Neural cell (in vitro differentiated cells): ENCODE measurements at regions not wholly inside any gene's neighbourhood (a gene's known extent, or its start where the extent isn't known, plus 50 kb on each side); places are given as distances from the start of the nearest gene placed in this dataset.

Source experiments
- H2AFZ ChIP-seq: fragments of 200-600, 300-800 bp; sonication (generic), shearing (Covaris generic); 2 replicates; pipeline ENCODE4 v1.6.0; 2014; ENCODE audit warnings: low read depth, mild to moderate bottlenecking, antibody characterized with exemption, low read length, moderate library complexity
- H3F3A ChIP-seq: fragments of 200-600 bp; shearing (Covaris generic); 2 replicates; pipeline ENCODE4 v1.6.1; 2016; ENCODE audit warnings: mild to moderate bottlenecking, moderate library complexity, mixed read lengths, antibody characterized with exemption, low read length; ENCODE audit not compliant: insufficient read depth, poor library complexity, severe bottlenecking
- H3K27ac ChIP-seq: fragments of 200-600, 300-800 bp; sonication (generic), shearing (Covaris generic); 2 replicates; pipeline ENCODE4 v1.5.1; 2014; ENCODE audit warnings: mild to moderate bottlenecking, low read length, moderate library complexity
- H3K27me3 ChIP-seq: fragments of 300-800, 200-600 bp; sonication (generic), shearing (Covaris generic); 2 replicates; pipeline ENCODE4 v1.6.0; 2014; ENCODE audit warnings: mild to moderate bottlenecking, low read depth, low read length, moderate library complexity; ENCODE audit not compliant: insufficient read depth
- H3K36me3 ChIP-seq: fragments of 300-800, 200-600 bp; sonication (generic), shearing (Covaris generic); 2 replicates; pipeline ENCODE4 v1.5.1; 2014; ENCODE audit warnings: mild to moderate bottlenecking, antibody characterized with exemption, low read length, moderate library complexity; ENCODE audit not compliant: insufficient read depth
- H3K4me2 ChIP-seq: fragments of 300-800, 200-600 bp; sonication (generic), shearing (Covaris generic); 2 replicates; pipeline ENCODE4 v1.6.0; 2014; ENCODE audit warnings: mild to moderate bottlenecking, low read length
- H3K4me3 ChIP-seq: fragments of 300-800, 200-600 bp; sonication (generic), shearing (Covaris generic); 2 replicates; pipeline ENCODE4 v1.5.1; 2014; ENCODE audit warnings: mild to moderate bottlenecking, low read length, moderate library complexity
- H3K79me2 ChIP-seq: fragments of 200-600 bp; shearing (Covaris generic); replicated peaks from 2 replicates; pipeline ENCODE4 v1.6.0; 2014; ENCODE audit warnings: mild to moderate bottlenecking, low read length, moderate library complexity; ENCODE audit not compliant: insufficient read depth
- H3K9ac ChIP-seq: fragments of 300-800, 200-600 bp; sonication (generic), shearing (Covaris generic); 2 replicates; pipeline ENCODE4 v1.6.1; 2016; ENCODE audit warnings: mild to moderate bottlenecking, low read length, mixed read lengths
- H3K9me2 ChIP-seq: fragments of 200-600 bp; shearing (Covaris generic); 2 replicates; pipeline ENCODE4 v1.6.1; 2016; ENCODE audit warnings: mild to moderate bottlenecking, low read length, mixed read lengths; ENCODE audit not compliant: insufficient read depth
- H3K9me3 ChIP-seq: fragments of 200-600, 300-800 bp; sonication (generic), shearing (Covaris generic); 2 replicates; pipeline ENCODE4 v1.6.1; 2016; ENCODE audit warnings: mild to moderate bottlenecking, mixed run types, low read length, moderate library complexity, mixed read lengths
- H4K20me1 ChIP-seq: fragments of 200-600 bp; shearing (Covaris generic); 2 replicates; pipeline ENCODE4 v1.6.1; 2016; ENCODE audit warnings: mild to moderate bottlenecking, mixed run types; ENCODE audit not compliant: insufficient read depth
- EP300 ChIP-seq: fragments of 450-650 bp; conservative IDR thresholded peaks from 2 replicates; pipeline ENCODE4 v1.6.1; 2014; ENCODE audit warnings: antibody characterized with exemption, mild to moderate bottlenecking, moderate library complexity; ENCODE audit not compliant: poor library complexity, severe bottlenecking
- EZH2 ChIP-seq: fragments of 200-600, 300-800 bp; shearing (Covaris generic), sonication (generic); IDR thresholded peaks from 2 replicates; pipeline ENCODE4 v1.6.1; 2014; ENCODE audit warnings: antibody characterized with exemption, low read length, borderline replicate concordance, mild to moderate bottlenecking; ENCODE audit not compliant: insufficient read depth, poor library complexity, severe bottlenecking
- MXI1 ChIP-seq: fragments of 450-650 bp; conservative IDR thresholded peaks from 2 replicates; pipeline ENCODE4 v1.6.1; 2014; ENCODE audit warnings: antibody characterized with exemption, mild to moderate bottlenecking; ENCODE audit not compliant: poor library complexity, severe bottlenecking
- POLR2AphosphoS5 ChIP-seq: IDR thresholded peaks from 2 replicates; pipeline ENCODE4 v1.6.1; 2012
- RAD21 ChIP-seq: fragments of 450-650 bp; conservative IDR thresholded peaks from 2 replicates; pipeline ENCODE4 v1.6.1; 2014; ENCODE audit warnings: antibody characterized with exemption, mild to moderate bottlenecking, moderate library complexity
- SMC3 ChIP-seq: fragments of 450-650 bp; conservative IDR thresholded peaks from 2 replicates; pipeline ENCODE4 v1.6.1; 2014; ENCODE audit warnings: antibody characterized with exemption, mild to moderate bottlenecking, moderate library complexity; ENCODE audit not compliant: poor library complexity
- TAF1 ChIP-seq: IDR thresholded peaks from 2 replicates; pipeline ENCODE4 v1.6.1; 2012; ENCODE audit warnings: low read depth
- TF ChIP-seq, protein P1 (sequence below): fragments of 450-650 bp; IDR thresholded peaks from 2 replicates; pipeline ENCODE4 v1.5.1; 2014; ENCODE audit warnings: antibody characterized with exemption, mild to moderate bottlenecking, moderate library complexity; ENCODE audit not compliant: poor library complexity, severe bottlenecking
- TF ChIP-seq, protein P2 (sequence below): IDR thresholded peaks from 2 replicates; pipeline ENCODE4 v1.6.1; 2012; ENCODE audit warnings: borderline replicate concordance

DNA sequence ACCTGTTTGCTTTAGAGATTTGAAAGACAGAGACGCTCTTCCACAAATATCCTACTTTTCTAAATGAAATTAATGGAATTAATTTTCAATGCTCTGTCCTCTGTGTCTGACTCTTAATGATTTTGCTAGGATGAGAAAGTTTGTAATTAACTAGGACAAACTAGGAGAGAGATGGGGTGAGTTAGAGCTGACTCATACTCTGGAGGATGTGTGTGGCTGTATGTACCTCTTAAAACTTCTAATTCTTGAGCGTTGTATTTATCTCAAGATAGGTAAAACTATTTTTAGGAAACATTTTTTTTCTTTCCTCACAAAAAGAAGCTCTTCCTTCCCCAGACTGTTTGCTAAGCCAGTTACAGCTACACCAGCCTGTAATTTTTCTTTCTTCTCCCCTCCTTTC is 178.8 kb upstream of the ANKRD30A start (continued):
- TF ChIP-seq, protein P1, sequence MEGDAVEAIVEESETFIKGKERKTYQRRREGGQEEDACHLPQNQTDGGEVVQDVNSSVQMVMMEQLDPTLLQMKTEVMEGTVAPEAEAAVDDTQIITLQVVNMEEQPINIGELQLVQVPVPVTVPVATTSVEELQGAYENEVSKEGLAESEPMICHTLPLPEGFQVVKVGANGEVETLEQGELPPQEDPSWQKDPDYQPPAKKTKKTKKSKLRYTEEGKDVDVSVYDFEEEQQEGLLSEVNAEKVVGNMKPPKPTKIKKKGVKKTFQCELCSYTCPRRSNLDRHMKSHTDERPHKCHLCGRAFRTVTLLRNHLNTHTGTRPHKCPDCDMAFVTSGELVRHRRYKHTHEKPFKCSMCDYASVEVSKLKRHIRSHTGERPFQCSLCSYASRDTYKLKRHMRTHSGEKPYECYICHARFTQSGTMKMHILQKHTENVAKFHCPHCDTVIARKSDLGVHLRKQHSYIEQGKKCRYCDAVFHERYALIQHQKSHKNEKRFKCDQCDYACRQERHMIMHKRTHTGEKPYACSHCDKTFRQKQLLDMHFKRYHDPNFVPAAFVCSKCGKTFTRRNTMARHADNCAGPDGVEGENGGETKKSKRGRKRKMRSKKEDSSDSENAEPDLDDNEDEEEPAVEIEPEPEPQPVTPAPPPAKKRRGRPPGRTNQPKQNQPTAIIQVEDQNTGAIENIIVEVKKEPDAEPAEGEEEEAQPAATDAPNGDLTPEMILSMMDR: no peak

DNA sequence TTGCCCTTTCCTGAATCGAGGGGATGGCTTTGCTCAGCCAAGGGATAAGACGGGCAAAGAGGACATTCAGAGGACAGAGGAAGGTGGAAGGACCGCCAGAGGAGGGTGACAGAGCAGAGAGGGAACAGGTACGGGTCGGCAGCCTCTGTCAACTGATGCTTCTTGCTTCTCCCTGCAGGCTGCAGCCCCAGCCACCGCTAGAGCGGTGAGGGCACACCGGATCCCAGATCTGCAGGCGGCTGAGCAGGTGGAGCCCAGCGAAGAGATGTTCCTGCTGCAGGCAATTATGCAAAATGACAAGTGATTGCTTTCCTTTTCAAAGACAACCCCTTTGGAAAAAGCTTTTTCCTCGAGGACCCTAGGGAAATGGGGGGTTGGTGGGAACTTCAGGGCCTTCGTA is 181.9 kb upstream of the ANKRD30A start:
- no peaks in the 10 kb centered on the region for H3F3A ChIP-seq
- no peaks in the 10 kb centered on the region for H4K20me1 ChIP-seq
- no peak overlapping the region for H3K9ac ChIP-seq
- H3K36me3 ChIP-seq: no peaks in the 10 kb centered on the region
- H3K4me2 ChIP-seq: no peak overlapping the region
- H3K4me3 ChIP-seq: no peak overlapping the region
- no peak for TF ChIP-seq RAD21
- TF ChIP-seq SMC3: no peak
- no peak for TF ChIP-seq POLR2AphosphoS5
- TF ChIP-seq, protein P1: no peak
- peaks cover 4% of the 10 kb centered on the region for H3K9me3 ChIP-seq
- H2AFZ ChIP-seq: no peak overlapping the region
- no peaks in the 10 kb centered on the region for H3K9me2 ChIP-seq
- no peaks in the 10 kb centered on the region for H3K79me2 ChIP-seq
- no peaks in the 10 kb centered on the region for H3K27me3 ChIP-seq
- no peak overlapping the region for H3K27ac ChIP-seq

DNA sequence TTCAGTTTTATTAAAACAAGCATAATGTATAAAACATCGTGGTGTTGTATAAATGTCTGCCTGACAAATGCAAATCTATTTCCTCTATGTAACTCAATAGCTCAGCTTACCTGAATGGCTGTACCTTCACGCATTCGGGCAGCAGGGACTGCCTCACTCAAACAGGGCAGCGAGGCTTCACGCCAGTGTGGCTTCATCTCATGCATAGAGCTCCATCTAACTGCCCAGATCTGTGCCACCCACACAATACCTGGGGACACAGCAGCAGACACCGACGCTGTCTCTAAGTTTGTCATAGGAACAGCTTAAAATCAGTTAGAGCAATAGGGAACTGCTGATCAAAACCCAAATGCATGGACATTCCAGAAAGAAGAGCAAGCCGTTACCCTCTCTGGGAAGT is 182.8 kb upstream of the ANKRD30A start:
- no peaks in the 10 kb centered on the region for H3K9me2 ChIP-seq
- no peaks in the 10 kb centered on the region for H3K27me3 ChIP-seq
- H3K4me3 ChIP-seq: no peak overlapping the region
- H3K79me2 ChIP-seq: no peaks in the 10 kb centered on the region
- H3K36me3 ChIP-seq: no peaks in the 10 kb centered on the region
- no peaks in the 10 kb centered on the region for H3F3A ChIP-seq
- no peak overlapping the region for H2AFZ ChIP-seq
- H3K27ac ChIP-seq: no peak overlapping the region
- TF ChIP-seq TAF1 (no peak), EZH2 (no peak), EP300 (no peak), MXI1 (no peak)
- H3K9me3 ChIP-seq: peaks cover 4% of the 10 kb centered on the region
- no peaks in the 10 kb centered on the region for H4K20me1 ChIP-seq
- no peak overlapping the region for H3K4me2 ChIP-seq
- H3K9ac ChIP-seq: no peak overlapping the region

DNA sequence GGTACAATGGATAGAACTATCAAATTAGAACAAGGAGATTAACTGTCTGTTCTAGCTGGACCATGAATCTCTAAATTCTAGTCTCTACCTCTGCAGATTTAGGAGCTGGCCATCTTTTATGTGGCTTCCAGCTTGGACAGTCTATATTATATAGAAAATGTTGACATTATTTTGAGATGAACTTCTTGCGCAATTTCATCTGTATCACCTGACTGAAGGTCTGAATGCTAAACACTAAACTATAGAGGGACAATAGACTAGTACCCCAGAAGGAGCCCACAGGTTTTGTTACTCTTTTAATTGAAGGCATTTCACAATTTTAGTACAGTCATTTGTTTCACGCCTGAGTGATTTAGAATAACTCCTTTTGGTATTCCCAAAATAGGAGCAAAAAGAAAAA is 222.4 kb upstream of the ANKRD30A start:
- H3K27ac ChIP-seq: no peak overlapping the region

More for the DNA sequence above, 222.4 kb upstream of the ANKRD30A start:
- Histone ChIP-seq H3K79me2 (no peaks in the 10 kb centered on the region), H3K36me3 (no peaks in the 10 kb centered on the region), H3F3A (no peaks in the 10 kb centered on the region), H3K9ac (no peak overlapping the region), H3K27me3 (no peaks in the 10 kb centered on the region), H3K9me2 (no peaks in the 10 kb centered on the region), H3K9me3 (peaks cover 9% of the 10 kb centered on the region), H4K20me1 (no peaks in the 10 kb centered on the region), H2AFZ (no peak overlapping the region), H3K4me2 (no peak overlapping the region), H3K4me3 (no peak overlapping the region)
- TF ChIP-seq POLR2AphosphoS5 (no peak), RAD21 (no peak), TAF1 (no peak), EP300 (no peak), MXI1 (no peak), EZH2 (no peak), SMC3 (no peak)
- TF ChIP-seq, protein P2, sequence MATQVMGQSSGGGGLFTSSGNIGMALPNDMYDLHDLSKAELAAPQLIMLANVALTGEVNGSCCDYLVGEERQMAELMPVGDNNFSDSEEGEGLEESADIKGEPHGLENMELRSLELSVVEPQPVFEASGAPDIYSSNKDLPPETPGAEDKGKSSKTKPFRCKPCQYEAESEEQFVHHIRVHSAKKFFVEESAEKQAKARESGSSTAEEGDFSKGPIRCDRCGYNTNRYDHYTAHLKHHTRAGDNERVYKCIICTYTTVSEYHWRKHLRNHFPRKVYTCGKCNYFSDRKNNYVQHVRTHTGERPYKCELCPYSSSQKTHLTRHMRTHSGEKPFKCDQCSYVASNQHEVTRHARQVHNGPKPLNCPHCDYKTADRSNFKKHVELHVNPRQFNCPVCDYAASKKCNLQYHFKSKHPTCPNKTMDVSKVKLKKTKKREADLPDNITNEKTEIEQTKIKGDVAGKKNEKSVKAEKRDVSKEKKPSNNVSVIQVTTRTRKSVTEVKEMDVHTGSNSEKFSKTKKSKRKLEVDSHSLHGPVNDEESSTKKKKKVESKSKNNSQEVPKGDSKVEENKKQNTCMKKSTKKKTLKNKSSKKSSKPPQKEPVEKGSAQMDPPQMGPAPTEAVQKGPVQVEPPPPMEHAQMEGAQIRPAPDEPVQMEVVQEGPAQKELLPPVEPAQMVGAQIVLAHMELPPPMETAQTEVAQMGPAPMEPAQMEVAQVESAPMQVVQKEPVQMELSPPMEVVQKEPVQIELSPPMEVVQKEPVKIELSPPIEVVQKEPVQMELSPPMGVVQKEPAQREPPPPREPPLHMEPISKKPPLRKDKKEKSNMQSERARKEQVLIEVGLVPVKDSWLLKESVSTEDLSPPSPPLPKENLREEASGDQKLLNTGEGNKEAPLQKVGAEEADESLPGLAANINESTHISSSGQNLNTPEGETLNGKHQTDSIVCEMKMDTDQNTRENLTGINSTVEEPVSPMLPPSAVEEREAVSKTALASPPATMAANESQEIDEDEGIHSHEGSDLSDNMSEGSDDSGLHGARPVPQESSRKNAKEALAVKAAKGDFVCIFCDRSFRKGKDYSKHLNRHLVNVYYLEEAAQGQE: no peak
- TF ChIP-seq, protein P1: no peak
